ENCODE measurements at regions not wholly inside any gene's neighbourhood (a gene's known extent, or its start where the extent isn't known, plus 50 kb on each side); places are given as distances from the start of the nearest gene placed in this dataset.

GRCh38 chr3:107939691-107940442, 151.0 kb downstream of the CD47 start:
- no peaks in the 10 kb centered on the region for H3K79me2 ChIP-seq (ENCODE audit: insufficient read depth, low read length)
- no peaks in the 10 kb centered on the region for H3F3A ChIP-seq (ENCODE audit: low read depth)
- H3K27me3 ChIP-seq (ENCODE audit: insufficient read depth, low read length, poor library complexity, severe bottlenecking), result no peaks in the 10 kb centered on the region
- peaks cover 56% of the 10 kb centered on the region for H3K4me1 ChIP-seq (ENCODE audit: insufficient read depth, low read length, poor library complexity, severe bottlenecking)
- no peak overlapping the region for H3K4me3 ChIP-seq (ENCODE audit: low read length, poor library complexity, severe bottlenecking)
- peak overlapping the region; percentile 23; the same call in 1 of the 2 replicates for H2AFZ ChIP-seq (ENCODE audit: low read length)
- no peaks in the 10 kb centered on the region for H3K36me3 ChIP-seq (ENCODE audit: insufficient read depth, low read length)
- H3K4me2 ChIP-seq (ENCODE audit: low read depth, low read length, poor library complexity, severe bottlenecking), result no peak overlapping the region
- H3K9me2 ChIP-seq (replicated peaks; ENCODE audit: low read depth, low read length), result no peaks in the 10 kb centered on the region
- no peaks in the 10 kb centered on the region for H3K9me3 ChIP-seq (ENCODE audit: insufficient read depth, low read depth, low read length)
- H3K9ac ChIP-seq (ENCODE audit: low read depth, low read length, poor library complexity, severe bottlenecking), result no peak overlapping the region
- no peaks in the 10 kb centered on the region for H4K20me1 ChIP-seq (ENCODE audit: insufficient read depth, low read length, poor library complexity, severe bottlenecking)
- TF ChIP-seq EZH2phosphoT487 (IDR thresholded peaks at IDR 0.05; ENCODE audit: borderline replicate concordance), result no peak
- TF ChIP-seq, protein P1, sequence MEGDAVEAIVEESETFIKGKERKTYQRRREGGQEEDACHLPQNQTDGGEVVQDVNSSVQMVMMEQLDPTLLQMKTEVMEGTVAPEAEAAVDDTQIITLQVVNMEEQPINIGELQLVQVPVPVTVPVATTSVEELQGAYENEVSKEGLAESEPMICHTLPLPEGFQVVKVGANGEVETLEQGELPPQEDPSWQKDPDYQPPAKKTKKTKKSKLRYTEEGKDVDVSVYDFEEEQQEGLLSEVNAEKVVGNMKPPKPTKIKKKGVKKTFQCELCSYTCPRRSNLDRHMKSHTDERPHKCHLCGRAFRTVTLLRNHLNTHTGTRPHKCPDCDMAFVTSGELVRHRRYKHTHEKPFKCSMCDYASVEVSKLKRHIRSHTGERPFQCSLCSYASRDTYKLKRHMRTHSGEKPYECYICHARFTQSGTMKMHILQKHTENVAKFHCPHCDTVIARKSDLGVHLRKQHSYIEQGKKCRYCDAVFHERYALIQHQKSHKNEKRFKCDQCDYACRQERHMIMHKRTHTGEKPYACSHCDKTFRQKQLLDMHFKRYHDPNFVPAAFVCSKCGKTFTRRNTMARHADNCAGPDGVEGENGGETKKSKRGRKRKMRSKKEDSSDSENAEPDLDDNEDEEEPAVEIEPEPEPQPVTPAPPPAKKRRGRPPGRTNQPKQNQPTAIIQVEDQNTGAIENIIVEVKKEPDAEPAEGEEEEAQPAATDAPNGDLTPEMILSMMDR (conservative IDR thresholded peaks at IDR 0.05; ENCODE audit: low read length), result no peak

DNA sequence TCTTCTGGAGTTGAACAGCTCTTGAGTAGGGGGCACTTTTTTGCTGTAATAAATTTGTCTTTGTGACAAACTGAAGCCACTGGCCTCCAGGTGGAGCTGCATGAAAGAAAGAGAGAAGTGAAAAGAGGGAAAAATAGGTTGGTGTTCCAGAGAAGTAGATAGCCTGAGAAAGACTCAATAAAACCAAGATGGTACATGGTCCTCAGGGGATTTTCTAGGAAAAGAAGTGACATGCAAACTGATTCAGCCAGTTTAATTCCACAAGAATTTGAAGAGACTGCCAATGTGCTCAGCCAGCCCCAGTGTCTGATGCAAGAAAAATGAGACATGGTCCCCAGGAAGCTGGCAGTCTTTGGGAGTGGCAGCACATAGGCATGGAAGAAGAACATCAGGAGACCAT, 152.7 kb downstream of the CD47 start:
- Histone ChIP-seq H3K9ac (ENCODE audit: low read depth, low read length, poor library complexity, severe bottlenecking) (no peak overlapping the region), H3K79me2 (ENCODE audit: insufficient read depth, low read length) (no peaks in the 10 kb centered on the region), H3K4me1 (ENCODE audit: insufficient read depth, low read length, poor library complexity, severe bottlenecking) (peaks cover 39% of the 10 kb centered on the region), H3K4me3 (ENCODE audit: low read length, poor library complexity, severe bottlenecking) (no peak overlapping the region), H4K20me1 (ENCODE audit: insufficient read depth, low read length, poor library complexity, severe bottlenecking) (no peaks in the 10 kb centered on the region), H3K4me2 (ENCODE audit: low read depth, low read length, poor library complexity, severe bottlenecking) (no peak overlapping the region), H3K9me3 (ENCODE audit: insufficient read depth, low read depth, low read length) (0 out of 2 replicates have a peak, but pooled peaks cover 11% of the 10 kb centered on the region), H3K27me3 (ENCODE audit: insufficient read depth, low read length, poor library complexity, severe bottlenecking) (no peaks in the 10 kb centered on the region), H3K9me2 (replicated peaks; ENCODE audit: low read depth, low read length) (no peaks in the 10 kb centered on the region), H3K36me3 (ENCODE audit: insufficient read depth, low read length) (no peaks in the 10 kb centered on the region), H3F3A (ENCODE audit: low read depth) (no peaks in the 10 kb centered on the region), H2AFZ (ENCODE audit: low read length) (peak overlapping the region; percentile 11; the same call in 1 of the 2 replicates)
- TF ChIP-seq EZH2phosphoT487 (IDR thresholded peaks at IDR 0.05; ENCODE audit: borderline replicate concordance), result no peak
- TF ChIP-seq, protein P1 (conservative IDR thresholded peaks at IDR 0.05; ENCODE audit: low read length), result peak; percentile 86

- Histone ChIP-seq H3K9me2 (replicated peaks; ENCODE audit: low read depth, low read length) (no peaks in the 10 kb centered on the region), H4K20me1 (ENCODE audit: insufficient read depth, low read length, poor library complexity, severe bottlenecking) (no peaks in the 10 kb centered on the region), H3K9me3 (ENCODE audit: insufficient read depth, low read depth, low read length) (0 out of 2 replicates have a peak, but pooled peaks cover 13% of the 10 kb centered on the region), H3K79me2 (ENCODE audit: insufficient read depth, low read length) (no peaks in the 10 kb centered on the region), H3K4me1 (ENCODE audit: insufficient read depth, low read length, poor library complexity, severe bottlenecking) (peaks cover 6% of the 10 kb centered on the region), H2AFZ (ENCODE audit: low read length) (no peak overlapping the region), H3K36me3 (ENCODE audit: insufficient read depth, low read length) (no peaks in the 10 kb centered on the region), H3K27me3 (ENCODE audit: insufficient read depth, low read length, poor library complexity, severe bottlenecking) (no peaks in the 10 kb centered on the region), H3F3A (ENCODE audit: low read depth) (no peaks in the 10 kb centered on the region), H3K9ac (ENCODE audit: low read depth, low read length, poor library complexity, severe bottlenecking) (no peak overlapping the region), H3K4me2 (ENCODE audit: low read depth, low read length, poor library complexity, severe bottlenecking) (no peak overlapping the region), H3K4me3 (ENCODE audit: low read length, poor library complexity, severe bottlenecking) (no peak overlapping the region)
- TF ChIP-seq, protein P1 (conservative IDR thresholded peaks at IDR 0.05; ENCODE audit: low read length), result no peak
Observed at GRCh38 chr3:107934808-107935207, 156.0 kb downstream of the CD47 start.
